Keratinocyte (primary cell): ENCODE measurements at regions not wholly inside any gene's neighbourhood (a gene's known extent, or its start where the extent isn't known, plus 50 kb on each side); places are given as distances from the start of the nearest gene placed in this dataset.

ENCODE experiments used
- CTCF ChIP-seq, 3 experiments: IDR thresholded peaks in 1 of 3; conservative IDR thresholded peaks in 1 of 3; optimal IDR thresholded peaks in 1 of 3; 2 replicates in 2 of 3; 3 replicates in 1 of 3; pipeline versions ENCODE3 to v1.5.1; 2011; ENCODE audit warnings: low read length in 3 of 3, mild to moderate bottlenecking in 3 of 3, moderate library complexity in 2 of 3, control low read depth in 1 of 3, inconsistent platforms in 1 of 3; ENCODE audit not compliant: insufficient read depth in 2 of 3; ENCODE audit errors: extremely low read depth in 1 of 3
- EZH2 ChIP-seq: IDR thresholded peaks from one replicate; pipeline ENCODE4 v1.6.1; 2012; ENCODE audit warnings: inconsistent platforms, mild to moderate bottlenecking, low read length, moderate library complexity

DNA sequence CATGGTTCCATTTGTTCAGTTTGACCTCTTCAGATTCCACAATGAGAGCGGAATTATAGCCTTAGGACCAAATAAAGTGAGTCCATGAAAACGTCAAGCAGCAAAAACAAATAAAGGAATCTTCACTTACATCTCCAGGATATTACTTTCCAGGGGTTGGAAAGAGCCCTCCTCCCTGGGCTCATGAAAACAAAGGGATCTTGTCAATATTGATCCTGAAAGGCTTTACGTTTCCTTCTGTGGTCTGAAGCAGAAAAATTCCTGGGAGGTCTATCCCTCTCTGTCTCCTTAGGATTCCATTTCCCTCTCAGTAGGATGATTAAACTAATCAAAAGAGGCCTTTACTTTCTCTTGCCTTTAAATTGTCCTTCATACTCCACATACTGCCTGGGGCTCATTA lies 293.5 kb downstream of the GPAM start:
- no peak for TF ChIP-seq EZH2
- no peak for TF ChIP-seq CTCF (optimal IDR thresholded peaks at IDR 0.05 in 1 of 3, IDR thresholded peaks at IDR 0.05 in 1 of 3, conservative IDR thresholded peaks at IDR 0.05 in 1 of 3; ENCODE audit: extremely low read depth in 1 of 3, insufficient read depth in 2 of 3, low read length in 3 of 3)
